H1 (cell line): ENCODE measurements at regions not wholly inside any gene's neighbourhood (a gene's known extent, or its start where the extent isn't known, plus 50 kb on each side); places are given as distances from the start of the nearest gene placed in this dataset.

ENCODE experiments used
- ATF3 ChIP-seq: IDR thresholded peaks from 2 replicates; pipeline ENCODE4 v1.6.1; 2011; ENCODE audit warnings: low read depth, mild to moderate bottlenecking, low read length; ENCODE audit not compliant: insufficient read depth
- CHD2 ChIP-seq: IDR thresholded peaks from 2 replicates; pipeline ENCODE4 v1.6.1; 2012; ENCODE audit warnings: low read length, improper control_type of control experiment
- JUND ChIP-seq: IDR thresholded peaks from 2 replicates; pipeline ENCODE4 v1.6.1; 2011; ENCODE audit warnings: mild to moderate bottlenecking, improper control_type of control experiment, low read length
- SIN3A ChIP-seq, 2 experiments: IDR thresholded peaks in 1 of 2; conservative IDR thresholded peaks in 1 of 2; 2 replicates each; pipeline ENCODE4 v1.6.1; 2011 to 2012; ENCODE audit warnings: low read length in 2 of 2, improper control_type of control experiment in 1 of 2, low read depth in 1 of 2, mild to moderate bottlenecking in 1 of 2
- SIX5 ChIP-seq: IDR thresholded peaks from 2 replicates; pipeline ENCODE4 v1.6.1; 2011; ENCODE audit warnings: mild to moderate bottlenecking, low read depth, low read length

GRCh38 chr2:5360081-5360480, 332.1 kb upstream of the SOX11 start (continued):
- TF ChIP-seq ATF3 = no peak
- TF ChIP-seq CHD2 = no peak
- no peak for TF ChIP-seq SIX5
- TF ChIP-seq JUND = no peak
- TF ChIP-seq SIN3A (conservative IDR thresholded peaks at IDR 0.05 in 1 of 2, IDR thresholded peaks at IDR 0.05 in 1 of 2; ENCODE audit: low read depth in 1 of 2, low read length in 2 of 2) = no peak
- TF ChIP-seq, all 59 proteins: peak for 0
